Sciatic nerve (tissue), 2 donors: ENCODE measurements at regions not wholly inside any gene's neighbourhood (a gene's known extent, or its start where the extent isn't known, plus 50 kb on each side); places are given as distances from the start of the nearest gene placed in this dataset.

Experiments used
- ATAC-seq: fragments of 200-7000 bp; cut with Tn5 transposase; one replicate; pipeline ENCODE4 v1.9.1; 2020; ENCODE audit warnings: mild to moderate bottlenecking, moderate library complexity
- DNase-seq: peaks from one replicate; pipeline ENCODE4 v3.0.0-alpha.2; 2020; ENCODE audit warnings: low spot score
- intact Hi-C: fragments of 100-400 bp; cut with DNase I; formaldehyde crosslinking; loops from one replicate; pipeline ENCODE4 v1.14.2; 2022
- donor health status: DM: no; HTN: no; CAD: no.
- donor health status: DM: no; HTN: no; CAD: no.

GRCh38 chrX:138534410-138534809 lies 177.1 kb downstream of the FGF13 start:
- no peak for ATAC-seq
- no peak for DNase-seq
- intact Hi-C loops, result no loop called here

GRCh38 chrX:138519296-138519695 lies 192.2 kb downstream of the FGF13 start:
- DNase-seq, result no peak
- intact Hi-C loops, result no loop called here

GRCh38 chrX:138504273-138504672 lies 207.2 kb downstream of the FGF13 start:
- no peak for ATAC-seq
- no peak for DNase-seq
- intact Hi-C loops, result no loop called here

More at GRCh38 chrX:138519296-138519695, 192.2 kb downstream of the FGF13 start:
- ATAC-seq, result no peak

- ATAC-seq, result no peak
- intact Hi-C loops, result no loop called here
- DNase-seq, result no peak
Measured at GRCh38 chrX:138492371-138492770, 219.1 kb downstream of the FGF13 start.

DNA sequence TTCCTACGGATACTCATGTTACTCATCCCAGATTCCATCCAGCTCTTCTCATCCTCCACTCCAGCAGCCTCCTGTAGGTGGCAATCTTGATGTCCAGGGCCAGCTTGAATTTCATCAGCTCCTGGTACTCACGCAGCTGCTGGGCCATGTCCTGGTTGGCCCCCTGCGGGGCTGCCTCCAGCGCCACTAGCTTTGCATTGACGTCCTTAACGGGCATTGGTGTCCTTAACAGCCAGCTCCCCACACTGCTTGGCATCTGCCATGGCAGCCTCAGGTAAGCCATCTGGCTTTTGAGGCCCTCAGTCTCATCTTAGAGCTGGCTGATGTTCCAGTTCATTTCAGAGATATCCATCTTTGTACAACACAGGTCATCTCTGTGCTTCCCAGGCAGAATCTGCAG lies 223.7 kb downstream of the FGF13 start:
- intact Hi-C loops, result no loop called here
- peak; percentile 50 for DNase-seq

DNA sequence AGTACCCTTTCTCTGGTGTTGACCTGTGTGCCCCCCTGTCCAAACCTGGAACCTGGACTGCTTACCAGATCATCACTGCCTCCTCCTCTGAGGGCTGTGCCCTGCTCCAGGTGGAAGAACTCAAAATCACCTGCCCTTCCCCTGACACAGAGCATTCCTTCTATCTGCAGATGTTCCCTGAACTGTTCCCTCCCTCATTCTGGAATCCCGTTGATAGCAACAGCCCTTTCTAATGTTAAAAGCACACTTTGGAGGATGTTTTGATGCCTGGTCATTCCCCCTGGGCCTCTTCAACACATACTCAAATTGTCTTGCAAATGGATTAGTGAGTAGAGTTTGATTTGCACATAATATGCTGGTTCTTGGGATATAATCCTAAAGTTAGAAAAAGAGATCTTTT lies 225.8 kb downstream of the FGF13 start:
- intact Hi-C loops, result no loop called here
- ATAC-seq, result no peak
- no peak for DNase-seq

More for the DNA sequence above, 223.7 kb downstream of the FGF13 start:
- ATAC-seq, result no peak

- intact Hi-C loops, result no loop called here
Measured at GRCh38 chrX:138485224-138485623, 226.3 kb downstream of the FGF13 start.

DNA sequence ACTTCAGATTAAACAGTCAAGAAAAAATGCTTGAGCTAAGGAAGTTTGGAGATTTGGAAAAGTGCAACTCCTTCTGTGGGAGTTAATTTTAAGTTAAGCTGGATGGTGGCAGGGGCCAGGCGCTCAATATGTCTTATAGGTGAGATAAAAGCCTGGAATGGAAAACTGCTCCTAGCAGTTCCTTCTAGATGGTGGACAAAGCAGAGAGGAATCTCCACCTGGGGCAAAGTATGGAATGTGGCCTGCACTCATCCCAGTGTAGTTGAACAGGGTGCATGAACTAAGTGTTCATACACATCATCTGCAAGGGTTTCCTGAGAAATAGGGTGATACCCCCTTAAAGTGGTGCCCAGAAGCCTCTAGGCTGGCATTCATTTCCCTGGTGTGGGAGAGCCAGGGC lies 227.1 kb downstream of the FGF13 start:
- ATAC-seq, result no peak

More at GRCh38 chrX:138485224-138485623, 226.3 kb downstream of the FGF13 start:
- ATAC-seq, result no peak
- no peak for DNase-seq

GRCh38 chrX:138481649-138482048 lies 229.9 kb downstream of the FGF13 start:
- ATAC-seq (no peak), DNase-seq (no peak)
- intact Hi-C loops, result no loop called here

More for the DNA sequence above, 227.1 kb downstream of the FGF13 start:
- DNase-seq, result no peak
- intact Hi-C loops, result no loop called here

DNA sequence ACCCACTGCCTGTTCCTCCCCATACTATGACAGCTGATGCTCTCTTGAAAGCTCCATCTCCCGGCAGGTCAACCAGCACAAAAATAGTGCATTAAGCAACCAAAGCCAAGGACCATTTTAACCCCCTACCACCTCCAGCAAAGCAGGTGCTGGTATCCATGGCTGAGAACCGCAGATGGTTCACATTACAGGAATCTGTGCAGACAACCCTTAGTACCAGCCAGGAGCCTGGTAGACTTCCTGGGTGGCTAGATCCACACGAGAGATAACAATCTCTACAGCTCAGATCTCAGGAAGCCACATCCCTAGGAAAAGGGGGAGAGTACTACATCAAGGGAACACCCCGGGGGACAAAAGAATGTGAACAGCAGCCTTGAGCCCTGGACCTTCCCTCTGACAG lies 248.0 kb downstream of the FGF13 start:
- no peak for ATAC-seq
- intact Hi-C loops, result no loop called here
- no peak for DNase-seq
